GM19452 (cell line): ENCODE measurements at regions not wholly inside any gene's neighbourhood (a gene's known extent, or its start where the extent isn't known, plus 50 kb on each side); places are given as distances from the start of the nearest gene placed in this dataset.

Experiments used
- ATAC-seq: cut with Tn5 transposase; IDR thresholded peaks from one replicate; pipeline ENCODE4 v1.9.1; 2021; ENCODE audit not compliant: unreplicated experiment

DNA sequence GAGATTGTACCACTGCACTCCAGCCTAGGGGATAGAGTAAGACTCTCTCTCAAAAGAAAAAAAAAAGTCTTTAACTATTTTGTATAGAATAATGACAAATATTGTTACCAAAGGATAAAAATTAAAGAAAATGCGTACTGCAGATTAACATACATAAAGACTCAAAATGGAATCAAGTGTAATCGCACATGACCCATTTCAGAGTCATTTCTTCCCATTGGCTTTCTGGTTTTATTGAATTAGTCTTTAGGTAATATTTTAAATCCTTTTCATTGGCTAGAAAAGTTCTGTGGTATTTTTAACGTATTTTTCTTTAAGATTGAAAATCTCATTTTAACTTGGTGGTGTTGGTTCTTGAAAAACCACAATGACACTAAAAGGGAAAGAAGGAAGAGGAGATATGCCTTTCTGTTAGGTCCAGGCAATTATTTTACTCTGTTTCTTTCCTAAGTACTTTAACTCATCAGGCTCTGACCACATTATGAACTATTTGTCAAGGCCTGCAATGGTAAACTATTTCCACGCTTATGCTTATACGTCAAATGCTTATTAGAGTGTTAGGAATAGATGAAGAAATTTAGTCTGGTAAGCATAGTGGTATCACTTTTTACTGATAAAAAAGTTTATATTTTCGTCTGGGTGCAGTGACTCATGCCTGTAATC lies 52.3 kb downstream of the PLEKHG1 start:
- no peak for ATAC-seq

DNA sequence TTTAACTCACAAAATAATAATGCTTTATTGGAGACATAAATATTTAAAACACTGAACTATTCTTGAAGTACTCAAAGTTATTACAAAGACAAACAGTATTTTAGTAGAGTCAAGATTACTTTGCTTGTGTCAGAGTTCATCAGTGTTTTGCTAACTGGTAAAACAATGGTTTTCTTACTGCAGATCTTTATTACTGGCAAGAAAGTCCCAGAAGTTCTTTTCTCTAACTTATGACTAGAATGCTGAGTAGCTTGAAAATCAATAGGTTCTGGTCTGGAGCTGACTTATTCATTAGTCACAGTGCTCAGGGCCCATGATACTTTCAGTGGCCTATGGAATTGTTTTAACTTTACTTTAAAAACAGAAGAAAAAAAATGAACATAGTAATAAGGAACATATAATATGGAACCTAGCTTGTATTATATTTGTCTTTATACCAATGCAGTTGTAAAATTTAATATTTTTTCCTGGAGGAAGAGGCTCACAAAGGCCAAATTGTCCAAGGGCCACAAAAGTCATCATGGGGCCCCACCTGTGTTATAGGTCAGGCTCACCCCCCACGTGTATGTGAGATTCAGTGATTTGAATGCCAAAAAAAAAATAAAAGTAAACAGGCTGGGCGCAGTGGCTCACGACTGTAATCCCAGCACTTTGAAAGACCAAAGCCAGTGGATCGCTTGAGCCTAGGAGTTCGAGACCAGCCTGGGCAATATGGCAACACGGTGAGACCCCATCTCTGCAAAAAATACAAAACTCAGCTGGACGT lies 53.3 kb downstream of the PLEKHG1 start:
- no peak for ATAC-seq

DNA sequence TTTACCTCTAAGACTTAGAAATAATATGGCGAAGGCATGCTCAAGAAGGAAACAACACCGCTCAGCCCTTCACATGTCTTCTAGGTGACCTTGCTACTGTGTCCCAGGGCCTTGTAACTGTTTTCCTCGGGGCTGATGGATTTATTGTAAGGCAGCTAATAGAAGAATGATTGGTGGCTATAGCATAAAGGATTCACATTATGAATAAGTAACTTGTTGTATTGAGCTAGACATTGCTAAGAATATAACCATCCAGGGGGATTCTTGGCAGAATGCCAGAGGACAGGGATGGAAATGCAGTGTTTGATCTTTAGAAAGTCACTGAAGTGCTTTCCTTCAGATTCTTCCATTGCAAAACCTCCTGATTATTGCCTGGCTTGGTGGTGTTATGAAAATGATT lies 54.9 kb downstream of the PLEKHG1 start:
- ATAC-seq = no peak

DNA sequence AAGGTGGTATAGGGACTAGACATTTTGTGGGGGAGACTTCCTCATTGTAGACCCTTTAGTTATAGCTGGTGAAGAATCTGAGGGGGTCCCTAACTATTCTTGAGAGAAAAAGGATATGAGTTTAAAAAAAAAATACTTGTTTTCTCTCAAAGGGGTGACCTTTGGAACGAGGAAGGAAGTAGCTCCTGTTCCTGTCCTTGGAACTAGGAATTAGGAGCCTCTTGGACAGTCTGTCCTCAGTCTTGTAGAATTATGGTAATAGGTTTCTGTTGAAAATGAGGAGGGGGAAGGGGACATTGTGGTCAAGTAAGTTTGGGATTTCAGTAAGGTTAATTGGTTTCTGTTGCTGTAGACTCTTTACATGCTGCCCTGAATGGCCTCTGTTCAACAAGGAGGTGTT lies 56.5 kb downstream of the PLEKHG1 start:
- ATAC-seq = no peak

DNA sequence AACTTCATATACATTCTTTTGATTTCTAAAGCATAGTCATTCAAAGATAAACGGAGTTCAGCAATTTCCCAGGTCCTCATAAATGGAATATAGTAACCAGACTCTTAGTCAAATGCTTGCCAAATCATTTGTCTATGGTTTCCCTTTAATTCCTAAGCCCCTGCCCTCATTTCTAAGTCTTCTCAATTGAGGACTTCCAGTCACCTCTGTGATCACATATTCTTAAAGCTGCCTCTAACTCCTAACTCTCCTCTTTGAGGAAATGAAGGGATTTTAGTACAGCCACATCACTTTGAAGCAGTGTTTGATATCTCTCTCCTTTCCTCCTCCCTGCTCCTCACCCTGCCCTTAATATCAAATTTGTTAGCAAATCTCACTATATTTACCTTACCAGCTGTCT lies 58.7 kb downstream of the PLEKHG1 start:
- no peak for ATAC-seq

DNA sequence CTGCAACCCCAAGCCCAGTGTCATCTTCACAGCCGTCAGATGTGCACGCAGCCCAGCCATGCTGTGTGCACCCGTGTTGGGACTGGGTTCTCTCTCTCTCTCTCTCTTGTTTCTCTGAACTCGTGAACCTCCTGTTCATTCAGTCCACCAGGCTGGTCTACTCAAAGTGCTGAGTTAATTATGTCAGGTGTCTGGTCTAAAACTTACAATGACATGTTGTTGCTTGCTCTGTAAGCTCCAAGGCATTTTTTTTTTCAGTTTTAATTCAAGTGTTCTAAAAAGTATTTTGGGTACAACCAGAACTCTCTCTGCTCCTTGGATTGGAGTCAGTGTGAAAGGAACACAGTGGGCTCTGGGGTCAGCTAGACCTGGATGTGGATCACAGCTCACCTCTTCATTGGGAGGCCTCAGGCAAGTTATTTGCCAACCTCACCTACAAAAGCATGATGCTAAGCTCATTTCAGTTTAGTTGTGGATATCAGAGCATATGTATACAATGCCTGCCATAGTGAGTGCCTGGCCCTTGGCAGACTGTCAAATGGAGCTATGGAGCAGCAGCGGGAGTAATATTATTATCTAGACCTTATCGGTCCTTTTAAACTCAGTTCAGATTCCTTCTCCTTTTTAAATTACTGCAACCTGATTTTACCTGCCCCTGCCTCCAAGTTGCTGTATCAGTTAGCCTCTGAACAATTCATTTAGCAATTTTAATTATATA lies 59.5 kb downstream of the PLEKHG1 start:
- ATAC-seq = no peak

DNA sequence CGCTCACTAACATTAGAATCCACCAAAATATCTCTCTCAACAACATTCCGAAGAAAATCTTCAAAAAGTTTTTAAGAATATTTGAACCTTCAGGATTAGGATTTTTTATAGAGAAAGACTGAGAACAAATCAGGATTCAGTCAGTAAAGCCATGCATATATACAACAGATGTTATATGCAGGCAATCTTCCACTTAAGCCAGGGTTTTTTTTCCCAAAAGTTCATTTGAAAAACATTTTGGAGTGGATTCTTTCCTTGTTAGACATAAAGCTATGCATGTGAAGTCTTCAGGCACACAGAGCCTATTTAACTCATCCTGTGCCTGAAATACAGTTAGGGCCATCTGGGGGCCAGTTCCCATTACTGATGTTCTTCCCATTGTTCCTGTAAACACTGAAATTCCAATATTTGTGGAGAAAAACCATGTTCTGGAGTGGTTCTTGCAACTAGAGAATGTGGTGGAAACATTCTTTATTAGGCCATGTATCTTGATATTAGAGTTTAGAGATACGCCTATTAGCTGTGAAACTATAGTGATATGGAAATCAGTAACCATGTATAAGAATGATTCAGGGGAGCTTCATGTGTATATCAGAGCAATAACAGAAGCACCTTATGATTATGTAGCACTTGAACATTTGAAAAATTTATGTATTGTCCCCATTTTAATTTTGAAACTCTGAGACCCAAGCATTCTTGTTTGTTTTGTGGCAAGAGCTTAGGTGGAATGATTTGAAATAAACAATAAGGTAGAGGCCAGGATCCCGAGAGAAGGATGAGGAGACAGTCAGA lies 61.7 kb downstream of the PLEKHG1 start:
- no peak for ATAC-seq

DNA sequence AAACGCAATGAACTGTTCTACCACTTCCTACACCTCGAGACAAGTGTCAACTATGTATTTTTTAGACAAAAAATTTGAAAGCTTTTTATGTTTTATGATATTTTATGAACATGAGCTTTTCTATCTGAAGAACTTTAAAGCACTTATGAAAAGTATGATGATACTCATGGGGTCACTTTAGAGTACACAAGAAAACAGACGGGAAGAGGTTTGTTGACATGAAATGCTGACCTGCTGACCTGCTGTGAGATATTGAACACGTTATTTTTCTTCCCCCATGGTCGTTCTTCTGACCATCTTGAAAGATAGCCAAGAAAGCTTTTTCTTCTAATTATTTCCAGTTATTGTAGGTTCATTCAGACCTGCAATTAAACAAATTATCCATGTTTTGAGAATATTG lies 63.1 kb downstream of the PLEKHG1 start:
- ATAC-seq = no peak

DNA sequence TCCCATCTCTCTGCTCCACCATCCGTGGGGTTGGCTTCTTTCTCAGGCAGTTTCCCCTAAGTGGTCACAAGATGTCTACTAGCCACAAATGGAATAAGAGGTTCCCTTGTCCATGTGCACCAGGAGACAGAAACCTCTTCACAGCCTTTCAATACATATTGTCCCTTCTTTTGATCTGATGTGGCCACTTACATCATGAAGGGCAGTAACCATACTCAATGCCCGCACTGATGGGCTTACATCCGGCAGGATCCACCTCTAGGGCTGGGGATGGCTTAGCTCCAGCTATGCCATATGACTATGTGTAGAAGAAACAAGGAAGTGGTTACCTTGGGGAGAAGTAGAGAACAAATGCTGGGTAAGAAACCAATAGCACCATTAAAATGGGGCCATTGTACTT lies 64.4 kb downstream of the PLEKHG1 start:
- ATAC-seq = no peak

DNA sequence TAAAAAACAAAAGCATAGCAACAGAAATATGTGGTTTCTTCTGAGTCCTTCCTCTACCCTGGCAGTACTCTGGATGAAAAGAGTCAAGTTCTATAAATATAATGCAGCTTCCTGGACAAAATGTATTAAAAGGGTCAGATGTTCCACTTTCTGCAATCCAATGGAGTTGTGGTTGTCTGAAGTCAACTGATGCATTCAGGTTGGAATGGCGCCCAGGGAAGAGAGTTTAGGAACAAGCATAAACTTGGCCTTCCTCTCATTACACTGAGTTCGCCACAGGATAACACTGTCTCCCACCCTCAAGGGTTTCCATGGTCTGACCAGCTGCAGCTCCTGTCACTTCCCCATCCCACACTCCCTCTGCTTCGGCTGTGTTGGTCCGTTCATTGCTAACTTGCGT lies 66.4 kb downstream of the PLEKHG1 start:
- ATAC-seq = no peak

DNA sequence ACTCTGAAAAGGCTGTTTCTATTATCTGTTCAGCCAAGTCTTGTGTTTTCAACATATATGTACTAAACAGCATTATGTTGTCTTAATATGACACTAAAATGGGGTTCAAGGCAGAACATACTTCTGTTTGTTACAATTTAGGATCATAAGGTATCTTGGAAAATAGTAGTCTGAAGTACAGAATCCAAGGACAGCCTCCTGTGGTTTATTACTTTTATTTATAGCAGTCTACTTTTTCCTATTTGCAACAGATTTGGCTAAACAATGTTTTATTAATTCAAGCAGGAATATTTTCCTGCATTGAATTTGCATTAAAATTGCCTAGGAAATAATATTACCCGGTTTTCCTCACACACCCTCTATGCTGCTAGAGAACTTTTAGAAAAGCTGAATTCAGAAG lies 67.7 kb downstream of the PLEKHG1 start:
- ATAC-seq = no peak

DNA sequence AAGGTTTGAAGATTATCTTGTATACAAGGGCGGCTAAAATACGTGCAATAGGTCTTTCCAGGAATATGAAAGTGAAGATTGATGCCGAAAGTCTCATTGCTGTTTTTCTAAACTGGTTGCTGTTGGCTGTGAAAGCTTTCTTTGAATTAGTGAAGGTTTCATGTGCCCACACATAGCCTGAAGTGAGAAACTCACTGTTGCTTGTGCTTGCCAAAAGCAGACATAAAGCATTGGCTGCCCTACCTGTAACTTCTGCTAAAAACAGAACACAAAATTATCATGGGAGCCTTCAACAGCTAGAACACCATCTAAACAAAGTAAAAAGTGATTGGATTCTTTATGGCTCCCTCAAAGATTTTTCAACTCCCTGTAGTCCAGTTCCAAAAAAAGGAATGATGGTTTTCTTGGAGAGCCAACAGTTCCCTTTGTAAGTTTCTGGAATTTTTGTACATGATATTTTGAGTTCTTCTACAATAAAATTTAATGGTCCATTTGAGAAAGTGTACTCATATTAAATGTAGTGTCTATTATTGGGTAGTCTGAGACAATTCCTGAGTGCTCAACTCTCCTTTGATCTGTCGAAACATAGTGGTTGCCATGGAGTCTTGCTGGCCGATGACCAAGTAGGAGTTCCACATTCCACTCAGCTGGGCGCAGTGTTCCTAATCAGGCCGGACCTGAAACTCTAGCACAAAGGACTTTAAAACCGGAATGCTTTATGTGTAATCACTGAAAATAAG lies 68.5 kb downstream of the PLEKHG1 start:
- no peak for ATAC-seq

DNA sequence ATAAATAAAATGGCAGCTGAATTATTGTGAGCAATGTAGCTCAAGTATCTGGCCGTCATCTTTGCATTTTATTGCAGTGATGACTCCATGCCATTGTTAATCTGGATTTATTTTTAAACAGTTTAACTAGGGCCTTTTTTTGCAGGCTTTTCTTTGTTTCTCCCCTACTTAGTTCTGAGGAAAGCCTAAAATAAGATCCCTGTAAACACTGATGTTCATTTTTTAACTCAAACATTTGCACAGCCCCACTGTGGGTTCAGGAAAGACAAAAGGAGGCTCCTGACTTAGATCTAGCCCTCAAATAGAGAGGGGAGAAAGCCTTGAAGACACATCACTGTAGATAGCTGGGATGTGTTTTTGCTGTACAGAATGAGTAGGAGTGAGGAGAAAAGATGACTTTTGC lies 69.2 kb downstream of the PLEKHG1 start:
- ATAC-seq = no peak

DNA sequence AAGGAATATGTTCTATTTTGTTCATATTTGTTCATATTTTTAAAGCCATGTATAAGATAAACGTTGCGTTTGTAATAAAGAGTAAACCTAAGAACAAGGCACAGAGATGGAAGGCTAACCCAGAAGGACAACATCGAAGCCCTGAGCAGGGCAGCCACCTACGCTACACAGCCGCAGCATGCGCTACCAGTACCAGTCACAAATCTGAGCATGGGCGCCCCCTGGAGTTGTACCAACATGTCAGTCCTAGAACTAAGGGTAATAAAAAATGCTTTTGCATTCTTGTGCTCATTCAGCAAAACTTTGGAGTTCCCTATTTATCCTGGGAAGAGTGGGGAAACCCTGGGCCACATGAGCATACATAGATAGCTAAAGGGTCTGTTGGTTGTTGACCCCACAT lies 70.6 kb downstream of the PLEKHG1 start:
- ATAC-seq = no peak

DNA sequence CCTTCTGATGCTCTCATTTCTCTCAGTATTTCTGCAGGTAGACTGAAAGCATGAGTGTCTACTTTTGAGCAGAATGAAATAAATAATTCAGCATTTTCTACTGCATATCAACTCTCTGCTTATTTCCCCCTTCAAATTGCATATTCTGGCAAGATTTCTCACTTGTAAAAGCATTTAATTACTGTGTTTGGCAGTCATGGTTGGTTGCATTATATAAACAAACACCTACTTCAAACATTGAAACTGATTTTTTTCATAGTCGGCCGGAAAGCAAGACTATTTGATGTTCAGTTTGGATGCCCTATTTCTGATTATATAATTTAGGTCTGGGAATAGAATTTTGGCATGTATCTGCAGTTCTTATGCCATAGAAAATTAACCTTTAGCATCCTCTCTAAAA lies 73.1 kb downstream of the PLEKHG1 start:
- no peak for ATAC-seq

DNA sequence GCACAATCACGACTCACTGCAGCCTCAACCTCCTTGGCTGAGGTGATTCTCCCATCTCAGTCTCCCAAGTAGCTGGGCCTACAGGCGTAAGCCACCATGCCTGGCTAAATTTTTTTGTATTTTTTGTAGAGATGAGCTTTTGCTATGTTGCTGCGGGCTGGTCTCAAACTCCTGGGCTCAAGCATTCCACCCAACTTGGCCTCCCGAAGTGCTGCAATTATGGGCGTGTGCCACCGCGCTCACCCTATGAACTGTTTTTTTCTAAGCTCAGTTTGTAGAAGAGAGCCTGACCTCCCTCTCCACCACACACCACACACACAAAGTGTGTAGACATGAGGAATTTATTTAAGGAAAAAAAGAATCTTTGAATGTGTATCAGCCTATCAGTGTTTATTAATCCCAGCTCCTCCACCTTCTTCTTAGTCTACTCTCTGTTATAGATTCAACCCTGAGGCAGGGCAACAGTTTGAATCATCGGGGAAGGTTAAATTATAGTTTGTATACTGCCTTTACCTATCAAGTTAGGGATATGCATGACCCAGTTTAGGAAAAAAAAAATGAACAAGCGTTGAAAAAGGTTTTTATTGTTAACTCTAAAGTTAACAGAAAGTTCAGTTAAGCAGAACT lies 74.1 kb downstream of the PLEKHG1 start:
- no peak for ATAC-seq

DNA sequence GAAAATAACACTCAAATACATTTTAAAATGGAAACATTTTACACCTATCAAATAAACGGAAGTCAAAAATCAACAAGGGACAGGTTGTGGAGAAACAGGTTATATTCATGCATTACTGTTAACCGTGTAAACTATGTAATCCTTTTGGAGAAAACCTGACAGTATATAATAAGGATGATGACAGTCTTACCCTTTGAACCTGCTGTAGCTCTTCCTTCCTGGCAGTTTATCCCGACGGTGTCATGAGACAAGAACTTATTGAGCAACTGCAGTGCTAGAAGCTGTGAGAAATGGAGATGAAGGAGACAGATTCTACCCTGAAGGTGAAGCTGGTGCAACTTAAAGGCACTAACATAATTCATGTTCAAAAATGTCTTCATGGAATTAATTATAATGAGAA lies 76.7 kb downstream of the PLEKHG1 start:
- no peak for ATAC-seq

DNA sequence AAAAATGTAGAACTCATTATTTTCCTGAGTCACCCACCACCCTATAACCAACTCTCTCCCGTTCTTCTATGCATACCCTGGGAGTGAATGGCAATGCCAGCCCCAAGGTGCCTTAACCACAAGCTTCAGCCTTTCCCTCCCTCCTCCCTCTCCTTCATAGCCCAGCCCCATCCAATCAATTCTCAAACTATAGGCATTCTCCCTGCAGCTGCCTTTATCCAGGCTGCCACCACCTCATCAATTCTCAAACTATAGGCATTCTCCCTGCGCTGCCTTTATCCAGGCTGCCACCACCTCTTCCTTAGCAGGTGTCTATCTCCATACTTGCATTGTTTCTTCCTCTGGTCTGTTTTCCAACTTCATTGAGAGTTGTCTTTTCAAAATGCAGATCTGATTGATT lies 77.1 kb downstream of the PLEKHG1 start:
- ATAC-seq = no peak

DNA sequence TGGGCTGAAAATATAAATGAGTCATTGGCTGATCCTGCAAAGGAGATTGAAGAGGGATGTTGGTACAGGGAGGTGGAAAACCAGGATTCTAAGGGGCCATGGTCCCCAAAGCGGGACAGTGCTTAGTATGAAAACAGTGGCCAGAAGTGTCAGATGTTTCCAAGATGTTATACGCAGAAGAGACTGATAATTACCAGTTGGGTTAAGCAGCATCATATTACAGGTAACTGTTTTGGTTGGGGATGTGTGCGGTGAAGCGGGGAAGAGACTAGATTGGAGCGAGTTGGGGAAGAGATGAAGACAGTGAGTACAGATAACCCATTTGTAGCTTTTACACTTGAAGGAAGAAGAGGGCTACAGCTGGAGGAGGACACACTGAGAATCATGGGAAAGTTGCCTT lies 80.8 kb downstream of the PLEKHG1 start:
- ATAC-seq = no peak
